Liver (tissue), 3 donors: ENCODE measurements at regions not wholly inside any gene's neighbourhood (a gene's known extent, or its start where the extent isn't known, plus 50 kb on each side); places are given as distances from the start of the nearest gene placed in this dataset.

Experiments used
- GABPA ChIP-seq, 2 donors: IDR thresholded peaks in 1 of 2; conservative IDR thresholded peaks in 1 of 2; 2 replicates each; pipeline ENCODE4 v1.6.1; 2016; ENCODE audit warnings: antibody characterized with exemption in 2 of 2, mild to moderate bottlenecking in 1 of 2, moderate library complexity in 1 of 2
- JUND ChIP-seq, 2 donors: IDR thresholded peaks; 2 replicates each; pipeline ENCODE4 v1.6.1; 2016; ENCODE audit warnings: antibody characterized with exemption in 2 of 2
- TAF1 ChIP-seq: conservative IDR thresholded peaks from 2 replicates; pipeline ENCODE4 v1.6.1; 2016; ENCODE audit warnings: antibody characterized with exemption, mild to moderate bottlenecking
- TF ChIP-seq, protein P1 (sequence below): fragments of 150-350 bp; IDR thresholded peaks from 2 replicates; pipeline ENCODE4 v1.5.1; 2017; ENCODE audit warnings: improper control_type of control experiment, low read depth, low read length; ENCODE audit not compliant: missing input control
- TF ChIP-seq, protein P2 (sequence below): IDR thresholded peaks from 2 replicates; pipeline ENCODE4 v1.6.1; 2016; ENCODE audit warnings: antibody characterized with exemption
- TF ChIP-seq, protein P3 (sequence below): IDR thresholded peaks from 2 replicates; pipeline ENCODE4 v1.6.1; 2016; ENCODE audit warnings: antibody characterized with exemption, mild to moderate bottlenecking
- donor health status: healthy.
- donor health status: healthy.

DNA sequence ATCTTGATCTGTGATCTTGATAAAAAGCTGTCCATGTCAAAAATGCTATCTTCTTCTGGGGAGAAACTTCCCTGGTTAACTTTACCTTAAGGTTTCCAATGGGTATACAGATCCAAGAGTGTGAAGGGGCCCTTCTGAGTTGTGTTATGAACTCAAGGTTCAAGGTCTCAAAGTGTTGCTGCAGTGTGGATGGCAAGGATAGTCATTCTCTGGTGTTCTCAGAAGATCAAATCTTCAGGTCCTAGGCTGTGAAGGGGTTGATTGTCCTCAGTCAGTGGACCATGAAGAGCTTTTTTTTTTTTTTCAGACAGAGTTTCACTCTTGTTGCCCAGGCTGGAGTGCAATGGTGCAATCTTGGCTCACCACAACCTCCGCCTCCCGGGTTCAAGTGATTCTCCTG lies 114.4 kb downstream of the SPTSSA start:
- TF ChIP-seq, protein P1, sequence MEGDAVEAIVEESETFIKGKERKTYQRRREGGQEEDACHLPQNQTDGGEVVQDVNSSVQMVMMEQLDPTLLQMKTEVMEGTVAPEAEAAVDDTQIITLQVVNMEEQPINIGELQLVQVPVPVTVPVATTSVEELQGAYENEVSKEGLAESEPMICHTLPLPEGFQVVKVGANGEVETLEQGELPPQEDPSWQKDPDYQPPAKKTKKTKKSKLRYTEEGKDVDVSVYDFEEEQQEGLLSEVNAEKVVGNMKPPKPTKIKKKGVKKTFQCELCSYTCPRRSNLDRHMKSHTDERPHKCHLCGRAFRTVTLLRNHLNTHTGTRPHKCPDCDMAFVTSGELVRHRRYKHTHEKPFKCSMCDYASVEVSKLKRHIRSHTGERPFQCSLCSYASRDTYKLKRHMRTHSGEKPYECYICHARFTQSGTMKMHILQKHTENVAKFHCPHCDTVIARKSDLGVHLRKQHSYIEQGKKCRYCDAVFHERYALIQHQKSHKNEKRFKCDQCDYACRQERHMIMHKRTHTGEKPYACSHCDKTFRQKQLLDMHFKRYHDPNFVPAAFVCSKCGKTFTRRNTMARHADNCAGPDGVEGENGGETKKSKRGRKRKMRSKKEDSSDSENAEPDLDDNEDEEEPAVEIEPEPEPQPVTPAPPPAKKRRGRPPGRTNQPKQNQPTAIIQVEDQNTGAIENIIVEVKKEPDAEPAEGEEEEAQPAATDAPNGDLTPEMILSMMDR = no peak
- TF ChIP-seq TAF1 (no peak), GABPA (IDR thresholded peaks at IDR 0.05 in 1 of 2, conservative IDR thresholded peaks at IDR 0.05 in 1 of 2) (no peak), JUND (IDR thresholded peaks at IDR 0.05) (no peak)
- TF ChIP-seq, protein P2, sequence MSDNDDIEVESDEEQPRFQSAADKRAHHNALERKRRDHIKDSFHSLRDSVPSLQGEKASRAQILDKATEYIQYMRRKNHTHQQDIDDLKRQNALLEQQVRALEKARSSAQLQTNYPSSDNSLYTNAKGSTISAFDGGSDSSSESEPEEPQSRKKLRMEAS = no peak
- TF ChIP-seq, protein P3, sequence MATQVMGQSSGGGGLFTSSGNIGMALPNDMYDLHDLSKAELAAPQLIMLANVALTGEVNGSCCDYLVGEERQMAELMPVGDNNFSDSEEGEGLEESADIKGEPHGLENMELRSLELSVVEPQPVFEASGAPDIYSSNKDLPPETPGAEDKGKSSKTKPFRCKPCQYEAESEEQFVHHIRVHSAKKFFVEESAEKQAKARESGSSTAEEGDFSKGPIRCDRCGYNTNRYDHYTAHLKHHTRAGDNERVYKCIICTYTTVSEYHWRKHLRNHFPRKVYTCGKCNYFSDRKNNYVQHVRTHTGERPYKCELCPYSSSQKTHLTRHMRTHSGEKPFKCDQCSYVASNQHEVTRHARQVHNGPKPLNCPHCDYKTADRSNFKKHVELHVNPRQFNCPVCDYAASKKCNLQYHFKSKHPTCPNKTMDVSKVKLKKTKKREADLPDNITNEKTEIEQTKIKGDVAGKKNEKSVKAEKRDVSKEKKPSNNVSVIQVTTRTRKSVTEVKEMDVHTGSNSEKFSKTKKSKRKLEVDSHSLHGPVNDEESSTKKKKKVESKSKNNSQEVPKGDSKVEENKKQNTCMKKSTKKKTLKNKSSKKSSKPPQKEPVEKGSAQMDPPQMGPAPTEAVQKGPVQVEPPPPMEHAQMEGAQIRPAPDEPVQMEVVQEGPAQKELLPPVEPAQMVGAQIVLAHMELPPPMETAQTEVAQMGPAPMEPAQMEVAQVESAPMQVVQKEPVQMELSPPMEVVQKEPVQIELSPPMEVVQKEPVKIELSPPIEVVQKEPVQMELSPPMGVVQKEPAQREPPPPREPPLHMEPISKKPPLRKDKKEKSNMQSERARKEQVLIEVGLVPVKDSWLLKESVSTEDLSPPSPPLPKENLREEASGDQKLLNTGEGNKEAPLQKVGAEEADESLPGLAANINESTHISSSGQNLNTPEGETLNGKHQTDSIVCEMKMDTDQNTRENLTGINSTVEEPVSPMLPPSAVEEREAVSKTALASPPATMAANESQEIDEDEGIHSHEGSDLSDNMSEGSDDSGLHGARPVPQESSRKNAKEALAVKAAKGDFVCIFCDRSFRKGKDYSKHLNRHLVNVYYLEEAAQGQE = no peak
